Uterus (tissue), 2 donors: ENCODE measurements at regions not wholly inside any gene's neighbourhood (a gene's known extent, or its start where the extent isn't known, plus 50 kb on each side); places are given as distances from the start of the nearest gene placed in this dataset.

ENCODE experiments used
- POLR2A ChIP-seq, 2 donors: fragments of 450-650 bp; IDR thresholded peaks; one replicate each; pipeline ENCODE4 v1.6.1; 2016; ENCODE audit warnings: antibody characterized with exemption in 2 of 2, mild to moderate bottlenecking in 1 of 2, moderate library complexity in 1 of 2
- TF ChIP-seq, protein P1 (sequence below), 4 experiments: fragments of 200-600 bp in 2 of 4; fragments of 450-650 bp in 2 of 4; sonication (generic) in 2 of 4; IDR thresholded peaks; one replicate each; pipeline ENCODE4 v1.5.1; 2016 to 2019; ENCODE audit warnings: antibody characterized with exemption in 4 of 4, mild to moderate bottlenecking in 2 of 4, moderate library complexity in 1 of 4

DNA sequence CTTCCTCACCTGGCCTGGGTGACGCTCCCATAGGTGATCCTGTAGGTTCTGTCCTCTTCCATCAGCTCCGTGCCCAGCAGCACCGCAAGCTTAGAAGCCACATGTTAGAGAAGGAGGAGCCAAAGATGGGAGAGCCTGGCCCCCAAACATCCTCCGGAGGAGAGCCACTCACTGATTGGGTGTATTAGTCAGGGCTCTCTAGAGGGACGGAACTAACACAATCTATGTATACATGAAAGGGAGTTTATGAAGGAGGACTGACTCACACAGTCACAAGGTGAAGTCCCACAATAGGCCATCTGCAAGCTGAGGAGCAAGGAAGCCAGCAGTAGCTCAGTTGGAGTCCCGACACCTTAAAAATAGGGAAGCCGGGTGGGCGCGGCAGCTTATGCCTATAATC is 1273.1 kb upstream of the TMEM132C start:
- TF ChIP-seq, protein P1, sequence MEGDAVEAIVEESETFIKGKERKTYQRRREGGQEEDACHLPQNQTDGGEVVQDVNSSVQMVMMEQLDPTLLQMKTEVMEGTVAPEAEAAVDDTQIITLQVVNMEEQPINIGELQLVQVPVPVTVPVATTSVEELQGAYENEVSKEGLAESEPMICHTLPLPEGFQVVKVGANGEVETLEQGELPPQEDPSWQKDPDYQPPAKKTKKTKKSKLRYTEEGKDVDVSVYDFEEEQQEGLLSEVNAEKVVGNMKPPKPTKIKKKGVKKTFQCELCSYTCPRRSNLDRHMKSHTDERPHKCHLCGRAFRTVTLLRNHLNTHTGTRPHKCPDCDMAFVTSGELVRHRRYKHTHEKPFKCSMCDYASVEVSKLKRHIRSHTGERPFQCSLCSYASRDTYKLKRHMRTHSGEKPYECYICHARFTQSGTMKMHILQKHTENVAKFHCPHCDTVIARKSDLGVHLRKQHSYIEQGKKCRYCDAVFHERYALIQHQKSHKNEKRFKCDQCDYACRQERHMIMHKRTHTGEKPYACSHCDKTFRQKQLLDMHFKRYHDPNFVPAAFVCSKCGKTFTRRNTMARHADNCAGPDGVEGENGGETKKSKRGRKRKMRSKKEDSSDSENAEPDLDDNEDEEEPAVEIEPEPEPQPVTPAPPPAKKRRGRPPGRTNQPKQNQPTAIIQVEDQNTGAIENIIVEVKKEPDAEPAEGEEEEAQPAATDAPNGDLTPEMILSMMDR (IDR thresholded peaks at IDR 0.05): no peak
- TF ChIP-seq POLR2A (IDR thresholded peaks at IDR 0.05): no peak
